GM18508 (cell line): ENCODE measurements at regions not wholly inside any gene's neighbourhood (a gene's known extent, or its start where the extent isn't known, plus 50 kb on each side); places are given as distances from the start of the nearest gene placed in this dataset.
A peak's percentile ranks its signal among the peaks of the same experiment; 100 is the strongest.

Experiments used
- ATAC-seq: cut with Tn5 transposase; IDR thresholded peaks from one replicate; pipeline ENCODE4 v1.9.1; 2021; ENCODE audit warnings: moderate number of reproducible peaks; ENCODE audit not compliant: insufficient read depth, unreplicated experiment

- no peak for ATAC-seq
These were observed 124.2 kb downstream of the TMEM161B start for GRCh38 chr5:88144219-88145001.

DNA sequence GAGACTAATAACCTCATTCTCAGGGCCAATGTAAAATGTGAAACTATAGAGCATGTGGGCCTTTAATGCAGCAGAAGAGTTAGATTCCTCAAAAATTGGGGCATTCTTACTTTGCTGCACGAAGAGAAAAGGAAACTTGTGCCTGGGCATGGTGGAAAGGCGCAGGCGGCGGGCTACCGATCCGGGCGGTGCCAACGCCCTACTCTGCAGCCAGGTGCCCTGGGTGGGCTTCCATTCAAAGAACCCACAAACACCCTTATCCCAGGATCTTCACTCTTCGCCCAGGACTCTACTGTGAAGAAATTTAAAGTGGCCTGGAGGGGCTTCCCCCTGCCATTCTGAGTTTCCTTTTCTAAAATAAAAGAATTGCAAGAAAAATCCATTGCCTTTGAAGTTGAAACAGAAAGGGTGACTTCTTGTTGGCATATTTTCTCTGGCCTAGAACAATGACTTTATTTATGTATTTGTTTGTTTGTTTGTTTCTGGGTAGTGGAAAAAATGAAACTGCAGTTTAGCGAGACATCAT, 124.9 kb downstream of the TMEM161B start:
- ATAC-seq, result no peak

DNA sequence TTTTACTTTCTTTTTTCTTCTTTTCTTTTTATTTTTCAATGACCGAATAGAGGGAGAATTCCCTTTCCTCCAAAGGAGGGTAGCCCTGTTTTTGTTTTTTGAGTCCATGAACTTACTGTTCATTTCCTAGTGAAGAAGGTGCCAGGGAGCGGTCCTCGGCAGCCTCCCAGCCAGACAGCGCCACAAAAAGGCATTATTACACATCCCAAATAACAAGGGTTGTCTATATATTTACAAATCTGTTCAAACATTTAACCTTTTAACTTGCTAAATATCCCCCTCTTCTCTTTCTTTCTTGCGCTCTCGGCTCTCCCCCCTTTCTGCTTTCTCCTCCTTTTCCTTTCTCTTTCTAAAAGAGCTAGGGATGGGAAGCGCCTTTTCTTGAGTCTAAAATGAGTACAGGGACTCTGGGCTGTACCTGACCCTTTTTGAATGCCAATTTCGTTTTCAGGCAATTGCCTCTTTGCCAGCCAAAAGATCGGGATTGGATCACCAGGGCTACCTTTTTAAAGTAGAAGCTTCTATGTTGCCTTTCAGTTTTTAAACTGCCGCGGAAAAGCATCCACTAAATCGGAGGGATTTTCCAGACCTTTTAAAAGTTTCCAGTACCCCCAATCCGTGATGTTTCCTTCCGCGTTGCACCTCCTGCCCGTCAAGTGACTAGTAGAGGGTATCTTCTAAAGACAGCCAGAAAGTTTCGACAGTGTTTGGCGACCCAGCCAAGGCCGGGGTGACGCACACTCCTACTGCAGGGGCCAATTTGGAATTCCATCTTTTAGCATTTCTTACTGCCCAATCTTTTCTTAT, 125.6 kb downstream of the TMEM161B start:
- ATAC-seq, result no peak

- ATAC-seq, result no peak
These were observed 126.1 kb downstream of the TMEM161B start for GRCh38 chr5:88142636-88142885.

- peak; percentile 97 for ATAC-seq
These were observed 127.5 kb downstream of the TMEM161B start for GRCh38 chr5:88140856-88141752.

GRCh38 chr5:88140396-88140855, 128.2 kb downstream of the TMEM161B start:
- no peak for ATAC-seq

GRCh38 chr5:88130211-88130815, 138.3 kb downstream of the TMEM161B start:
- ATAC-seq, result no peak

GRCh38 chr5:88128813-88129212, 139.8 kb downstream of the TMEM161B start:
- no peak for ATAC-seq

- no peak for ATAC-seq
These were observed 149.0 kb downstream of the TMEM161B start for GRCh38 chr5:88119535-88120125.

DNA sequence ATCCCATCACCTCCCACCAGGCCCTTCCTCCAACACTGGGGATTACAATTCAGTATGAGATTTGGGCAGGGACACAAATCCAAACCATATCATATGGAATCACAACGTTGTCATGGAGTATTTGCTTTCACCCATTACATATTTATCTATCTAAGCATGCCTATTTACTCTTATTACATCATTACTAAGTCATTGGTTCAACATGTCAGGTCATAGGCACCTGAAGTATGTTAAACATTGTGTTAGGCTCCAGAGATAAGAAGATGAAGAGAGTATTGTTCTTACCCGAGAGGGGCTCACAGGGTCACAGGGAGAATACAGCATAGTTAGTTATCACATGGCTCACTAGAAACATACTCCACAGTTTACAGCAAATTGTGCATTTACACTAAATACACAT, 150.5 kb downstream of the TMEM161B start:
- ATAC-seq, result no peak

DNA sequence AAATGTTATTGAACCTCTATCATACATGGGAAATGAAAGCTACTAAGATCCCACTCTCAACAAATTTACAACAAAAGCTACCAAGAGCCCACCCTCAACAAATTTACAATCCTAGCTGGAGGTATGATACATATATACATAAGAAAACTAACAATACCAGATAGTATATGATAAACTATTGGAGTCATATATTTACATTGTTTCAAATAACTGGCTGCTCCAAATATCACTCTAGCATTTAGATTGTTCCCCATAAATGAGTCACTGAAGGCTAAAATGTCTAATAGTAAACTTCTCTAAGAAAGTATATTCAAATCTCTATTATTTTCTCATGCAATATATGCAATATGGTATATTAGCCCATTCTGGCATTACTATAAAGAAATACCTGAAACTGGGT, 151.1 kb downstream of the TMEM161B start:
- ATAC-seq, result no peak

DNA sequence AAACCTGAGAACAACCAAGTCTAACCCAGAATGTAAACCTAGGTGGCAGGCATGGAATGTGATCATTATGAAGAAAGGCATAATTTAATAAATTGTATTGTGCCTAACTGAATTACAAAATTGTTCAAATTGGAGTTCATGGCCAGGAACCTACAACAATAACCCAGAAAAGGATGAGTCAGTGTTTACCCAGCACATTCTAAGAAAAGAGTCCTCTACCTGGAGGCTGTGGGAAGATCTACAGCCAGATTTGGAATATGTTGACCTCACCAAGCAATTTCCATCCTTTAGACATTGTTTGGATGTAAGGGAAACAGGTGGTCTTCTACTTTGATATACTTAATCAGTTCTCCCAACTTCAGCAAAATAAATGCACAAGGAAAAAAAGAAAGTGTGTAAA, 152.2 kb downstream of the TMEM161B start:
- no peak for ATAC-seq

DNA sequence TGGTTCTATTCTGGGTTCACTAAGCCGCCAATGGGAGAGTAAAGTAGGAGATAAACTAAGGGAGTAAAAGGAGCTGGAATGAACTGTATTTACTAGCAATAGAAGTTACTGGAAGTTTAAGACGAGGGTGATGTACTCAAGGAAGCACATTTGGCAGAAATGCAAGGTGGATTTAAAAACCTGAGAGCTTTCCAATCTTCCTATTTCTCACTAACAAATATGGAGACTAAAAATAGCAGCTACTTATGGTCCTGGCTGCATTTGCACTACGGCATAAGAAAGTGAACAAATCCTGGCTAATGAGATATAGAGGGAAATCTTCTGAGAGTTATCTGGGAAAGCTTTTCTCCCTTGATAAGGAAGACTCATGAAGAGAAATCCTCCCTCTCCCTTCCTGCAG, 153.4 kb downstream of the TMEM161B start:
- ATAC-seq, result no peak

DNA sequence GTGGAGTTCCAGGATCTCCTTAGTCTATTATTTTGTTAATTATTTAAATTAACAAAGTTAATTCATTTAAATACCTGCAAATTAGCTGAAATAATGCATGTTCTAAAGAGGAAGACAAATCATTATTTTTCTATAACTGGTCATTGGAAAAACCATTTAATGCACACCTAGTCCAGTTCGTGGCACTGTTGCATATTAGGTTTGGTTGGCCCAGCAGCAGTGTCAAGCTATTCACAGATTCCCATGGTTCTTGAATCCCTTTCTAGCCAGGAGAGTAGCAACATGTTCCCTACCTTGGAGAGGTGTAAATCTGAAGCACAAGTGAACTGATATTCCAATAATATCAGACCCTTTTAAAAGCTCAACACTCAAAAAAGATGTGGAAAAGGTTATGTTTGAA, 155.2 kb downstream of the TMEM161B start:
- no peak for ATAC-seq

DNA sequence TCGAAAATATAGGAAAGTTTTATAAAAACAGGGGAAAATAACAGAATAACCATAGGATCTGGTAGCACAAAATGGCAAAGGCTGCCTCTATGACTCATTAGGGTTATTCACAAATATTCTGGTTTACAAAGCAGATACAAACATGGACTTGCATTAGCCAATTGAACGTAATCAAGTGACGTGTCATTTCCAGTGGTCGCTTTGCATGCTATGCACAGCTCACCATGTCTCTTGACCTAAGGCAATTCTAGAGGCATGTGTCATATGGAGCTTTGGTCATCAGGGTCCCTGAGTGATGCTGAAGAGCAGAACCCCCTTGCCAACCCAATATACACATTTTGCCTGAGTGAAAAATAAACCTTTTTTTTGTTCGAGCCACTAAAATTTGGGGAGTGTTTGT, 158.8 kb downstream of the TMEM161B start:
- no peak for ATAC-seq

DNA sequence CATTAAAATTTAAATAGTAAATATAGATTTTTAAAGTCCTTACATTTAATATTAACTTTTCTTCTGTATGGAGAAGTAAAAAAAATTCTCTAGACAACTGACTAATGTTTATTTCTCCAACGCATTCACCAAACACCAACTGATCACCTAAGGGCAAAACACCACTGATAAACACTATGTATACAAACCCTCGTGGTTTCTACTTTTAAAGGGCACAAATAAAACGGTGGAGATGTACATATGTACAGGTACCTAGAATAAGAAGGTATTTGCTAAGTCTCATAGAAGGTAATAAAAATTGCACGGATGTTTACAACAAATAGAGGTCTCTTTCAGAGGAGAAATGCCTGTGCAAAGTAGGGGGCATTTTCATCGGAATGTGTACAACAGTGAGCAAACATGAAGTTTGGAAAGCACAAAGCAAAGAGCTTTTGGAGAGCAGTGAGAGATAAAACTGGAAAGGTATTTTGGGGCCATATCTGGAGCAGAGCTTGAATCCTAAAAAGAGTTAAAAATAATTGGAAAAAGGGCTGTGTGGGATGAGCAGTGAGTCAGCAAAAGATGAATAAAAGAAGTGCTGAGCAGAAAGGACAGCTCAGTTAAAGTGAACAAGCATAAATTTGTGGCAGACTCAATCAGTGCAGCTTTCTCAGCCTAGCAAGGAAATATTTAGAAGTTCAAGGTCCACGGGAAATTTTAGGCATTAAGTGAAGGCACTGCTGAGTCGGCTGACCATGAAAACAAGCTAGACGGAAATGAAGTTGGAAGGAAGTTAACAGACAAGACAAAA, 160.0 kb downstream of the TMEM161B start:
- ATAC-seq, result no peak

DNA sequence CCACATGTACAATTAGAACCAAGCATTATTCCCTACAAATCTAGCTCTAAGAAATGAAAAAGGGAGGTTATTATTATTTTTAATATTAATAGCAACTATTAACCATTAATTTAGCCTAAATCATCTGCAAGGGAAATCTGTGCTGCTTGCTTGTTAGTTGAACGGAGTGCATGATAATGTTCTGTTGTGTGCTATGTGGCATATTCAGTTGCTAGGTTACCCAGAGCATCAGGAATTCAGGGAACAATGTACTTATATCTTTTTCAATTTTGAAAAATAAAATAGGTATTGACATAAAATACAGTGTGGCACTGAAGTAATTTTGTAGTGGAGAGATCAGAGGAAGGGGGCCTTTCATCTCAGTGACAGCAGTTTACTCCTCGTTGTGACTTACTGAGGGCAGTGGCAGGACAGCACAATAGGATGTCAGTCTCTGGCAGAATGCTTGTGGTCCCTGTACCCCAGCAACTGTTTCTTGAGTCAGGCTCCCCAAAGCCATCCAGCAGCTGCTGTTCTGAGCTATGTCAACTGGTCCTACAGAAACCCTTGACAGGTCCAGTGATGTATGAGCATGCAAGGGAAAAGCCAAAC, 173.6 kb downstream of the TMEM161B start:
- ATAC-seq, result no peak

- no peak for ATAC-seq
These were observed 174.2 kb downstream of the TMEM161B start for GRCh38 chr5:88094403-88094802.

- no peak for ATAC-seq
These were observed 174.9 kb downstream of the TMEM161B start for GRCh38 chr5:88093765-88094164.
